ENCODE measurements at regions not wholly inside any gene's neighbourhood (a gene's known extent, or its start where the extent isn't known, plus 50 kb on each side); places are given as distances from the start of the nearest gene placed in this dataset.

DNA sequence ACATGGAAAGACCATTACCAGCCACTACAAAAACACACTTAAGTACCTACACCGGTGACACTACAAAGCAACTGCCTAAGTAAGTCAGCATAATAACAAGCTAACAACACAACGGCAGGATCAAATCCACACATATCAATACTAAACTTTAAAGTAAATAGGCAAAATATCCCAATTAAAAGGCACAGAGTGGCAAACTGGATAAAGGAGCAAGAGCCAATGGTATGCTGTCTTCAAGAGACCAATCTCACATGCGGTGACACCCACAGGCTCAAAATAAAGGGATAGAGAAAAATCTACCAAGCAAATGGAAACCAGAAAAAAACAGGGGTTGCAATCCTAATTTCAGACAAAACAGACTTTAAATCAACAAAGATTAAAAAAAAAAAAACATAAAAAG lies 261.5 kb upstream of the TENM4 start:
- H3K4me3 ChIP-seq (ENCODE audit: low read depth, low read length, poor library complexity, severe bottlenecking): no peak overlapping the region
- no peaks in the 10 kb centered on the region for H3K9me2 ChIP-seq (ENCODE audit: insufficient read depth, low read length)
- H3K4me1 ChIP-seq (ENCODE audit: insufficient read depth, low read length, poor library complexity, severe bottlenecking): no peaks in the 10 kb centered on the region
- H3K79me2 ChIP-seq (ENCODE audit: insufficient read depth, low read depth, low read length): no peaks in the 10 kb centered on the region
- ChIA-PET CTCF (ENCODE audit: unreplicated experiment) (no interaction called here), POLR2A (no interaction called here)
- no peaks in the 10 kb centered on the region for H4K20me1 ChIP-seq (ENCODE audit: insufficient read depth, low read length)
- TF ChIP-seq EZH2phosphoT487 (IDR thresholded peaks at IDR 0.05; ENCODE audit: borderline replicate concordance, low read depth, low read length): no peak
- TF ChIP-seq, protein P1, sequence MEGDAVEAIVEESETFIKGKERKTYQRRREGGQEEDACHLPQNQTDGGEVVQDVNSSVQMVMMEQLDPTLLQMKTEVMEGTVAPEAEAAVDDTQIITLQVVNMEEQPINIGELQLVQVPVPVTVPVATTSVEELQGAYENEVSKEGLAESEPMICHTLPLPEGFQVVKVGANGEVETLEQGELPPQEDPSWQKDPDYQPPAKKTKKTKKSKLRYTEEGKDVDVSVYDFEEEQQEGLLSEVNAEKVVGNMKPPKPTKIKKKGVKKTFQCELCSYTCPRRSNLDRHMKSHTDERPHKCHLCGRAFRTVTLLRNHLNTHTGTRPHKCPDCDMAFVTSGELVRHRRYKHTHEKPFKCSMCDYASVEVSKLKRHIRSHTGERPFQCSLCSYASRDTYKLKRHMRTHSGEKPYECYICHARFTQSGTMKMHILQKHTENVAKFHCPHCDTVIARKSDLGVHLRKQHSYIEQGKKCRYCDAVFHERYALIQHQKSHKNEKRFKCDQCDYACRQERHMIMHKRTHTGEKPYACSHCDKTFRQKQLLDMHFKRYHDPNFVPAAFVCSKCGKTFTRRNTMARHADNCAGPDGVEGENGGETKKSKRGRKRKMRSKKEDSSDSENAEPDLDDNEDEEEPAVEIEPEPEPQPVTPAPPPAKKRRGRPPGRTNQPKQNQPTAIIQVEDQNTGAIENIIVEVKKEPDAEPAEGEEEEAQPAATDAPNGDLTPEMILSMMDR (conservative IDR thresholded peaks at IDR 0.05; ENCODE audit: low read length): no peak
- DNase-seq (ENCODE audit: low spot score): no peak
- intact Hi-C loops (cut with micrococcal nuclease; ENCODE audit: unreplicated experiment): no loop called here
- no peak overlapping the region for H3K27ac ChIP-seq (ENCODE audit: low read depth, low read length, poor library complexity, severe bottlenecking)
- H3K4me2 ChIP-seq (ENCODE audit: low read length): no peak overlapping the region
- no peaks in the 10 kb centered on the region for H3K36me3 ChIP-seq (ENCODE audit: insufficient read depth, low read length)
- no peak overlapping the region for H2AFZ ChIP-seq (ENCODE audit: low read length)
- H3K9me3 ChIP-seq (ENCODE audit: low read length): no peaks in the 10 kb centered on the region
- BruUV-seq (replicated peaks): no TSS peak

DNA sequence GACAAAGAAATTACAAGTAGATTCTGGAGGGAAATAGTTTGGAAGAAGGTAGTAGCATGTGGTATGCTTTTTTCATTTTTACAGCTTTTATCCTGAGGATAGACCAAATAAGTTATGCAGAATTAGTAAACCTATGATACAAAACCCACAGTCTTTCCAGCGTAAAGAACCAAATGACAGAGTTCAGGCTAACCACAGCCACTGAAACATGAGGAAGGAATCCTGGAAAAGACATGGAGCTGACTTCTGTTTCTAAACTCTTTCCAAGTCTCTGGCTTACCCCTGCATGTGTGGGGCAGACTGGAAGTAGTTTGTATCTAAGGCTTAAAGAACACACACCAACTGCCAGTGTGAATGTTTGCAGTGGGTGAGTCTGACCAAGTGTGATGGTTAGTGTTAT lies 258.4 kb upstream of the TENM4 start:
- no peak overlapping the region for H3K27ac ChIP-seq (ENCODE audit: low read depth, low read length, poor library complexity, severe bottlenecking)
- no peak for DNase-seq (ENCODE audit: low spot score)
- H4K20me1 ChIP-seq (ENCODE audit: insufficient read depth, low read length): no peaks in the 10 kb centered on the region
- H3K79me2 ChIP-seq (ENCODE audit: insufficient read depth, low read depth, low read length): no peaks in the 10 kb centered on the region
- H3K9me2 ChIP-seq (ENCODE audit: insufficient read depth, low read length): no peaks in the 10 kb centered on the region
- intact Hi-C loops (cut with micrococcal nuclease; ENCODE audit: unreplicated experiment): no loop called here
- ChIA-PET POLR2A (no interaction called here), CTCF (ENCODE audit: unreplicated experiment) (no interaction called here)
- H2AFZ ChIP-seq (ENCODE audit: low read length): no peak overlapping the region
- H3K36me3 ChIP-seq (ENCODE audit: insufficient read depth, low read length): no peaks in the 10 kb centered on the region
- no peaks in the 10 kb centered on the region for H3K4me1 ChIP-seq (ENCODE audit: insufficient read depth, low read length, poor library complexity, severe bottlenecking)
- no peaks in the 10 kb centered on the region for H3K9me3 ChIP-seq (ENCODE audit: low read length)
- H3K4me2 ChIP-seq (ENCODE audit: low read length): no peak overlapping the region
- BruUV-seq (replicated peaks): no TSS peak
- TF ChIP-seq EZH2phosphoT487 (IDR thresholded peaks at IDR 0.05; ENCODE audit: borderline replicate concordance, low read depth, low read length): no peak
- TF ChIP-seq, protein P1 (conservative IDR thresholded peaks at IDR 0.05; ENCODE audit: low read length): no peak
- no peak overlapping the region for H3K4me3 ChIP-seq (ENCODE audit: low read depth, low read length, poor library complexity, severe bottlenecking)

DNA sequence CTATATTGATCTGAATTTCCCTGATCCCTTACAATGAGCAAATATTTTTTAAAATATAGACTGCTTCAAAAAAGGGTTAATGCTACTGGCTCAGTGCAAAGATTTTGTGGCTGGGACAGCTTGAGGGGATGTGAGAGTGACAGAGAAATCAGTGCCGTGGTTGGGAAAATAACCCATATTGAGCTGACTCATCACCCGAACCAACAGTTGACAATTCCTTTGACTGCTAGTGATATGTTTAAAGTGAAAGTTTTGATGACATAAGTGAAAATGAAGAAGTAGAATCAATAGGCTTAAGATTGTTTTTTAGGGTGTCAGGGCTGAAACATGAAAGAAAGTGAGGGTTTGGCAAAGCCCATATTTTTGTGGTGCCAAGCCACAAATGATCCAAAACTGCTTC lies 257.1 kb upstream of the TENM4 start:
- Histone ChIP-seq H3K79me2 (ENCODE audit: insufficient read depth, low read depth, low read length) (no peaks in the 10 kb centered on the region), H4K20me1 (ENCODE audit: insufficient read depth, low read length) (no peaks in the 10 kb centered on the region), H3K9me2 (ENCODE audit: insufficient read depth, low read length) (no peaks in the 10 kb centered on the region), H3K27ac (ENCODE audit: low read depth, low read length, poor library complexity, severe bottlenecking) (no peak overlapping the region), H3K36me3 (ENCODE audit: insufficient read depth, low read length) (no peaks in the 10 kb centered on the region), H3K4me3 (ENCODE audit: low read depth, low read length, poor library complexity, severe bottlenecking) (no peak overlapping the region), H3K4me2 (ENCODE audit: low read length) (no peak overlapping the region), H2AFZ (ENCODE audit: low read length) (no peak overlapping the region), H3K9me3 (ENCODE audit: low read length) (no peaks in the 10 kb centered on the region), H3K4me1 (ENCODE audit: insufficient read depth, low read length, poor library complexity, severe bottlenecking) (no peaks in the 10 kb centered on the region)
- BruUV-seq (replicated peaks): no TSS peak
- DNase-seq (ENCODE audit: low spot score): no peak
- POLR2A ChIA-PET: no interaction called here
- intact Hi-C loops (cut with micrococcal nuclease; ENCODE audit: unreplicated experiment): no loop called here
- CTCF ChIA-PET (ENCODE audit: unreplicated experiment): no interaction called here
- TF ChIP-seq, protein P1 (conservative IDR thresholded peaks at IDR 0.05; ENCODE audit: low read length): no peak
- TF ChIP-seq EZH2phosphoT487 (IDR thresholded peaks at IDR 0.05; ENCODE audit: borderline replicate concordance, low read depth, low read length): no peak
